Activated CD8-positive, alpha-beta T cell treated with anti-CD3 and anti-CD28 coated beads, Interleukin-2, amount 10 ng/mL, durations not matched to agents 7 days and 5 days (primary cell): ENCODE measurements at regions not wholly inside any gene's neighbourhood (a gene's known extent, or its start where the extent isn't known, plus 50 kb on each side); places are given as distances from the start of the nearest gene placed in this dataset.

Experiments
- ATAC-seq: fragments of 150-1000 bp; cut with Tn5 transposase; one replicate; pipeline ENCODE4 v1.10.0; 2021; ENCODE audit warnings: moderate library complexity
- CTCF ChIA-PET: fragments of 350-600 bp; sonication (Branson Sonifier 250); formaldehyde crosslinking; loops from one replicate; lab custom pipeline; 2021; ENCODE audit warnings: antibody characterized with exemption; lab: Charles Lee
- POLR2A ChIA-PET: fragments of 350-600 bp; sonication (Branson Sonifier 250); formaldehyde crosslinking; loops from one replicate; lab custom pipeline; 2021; ENCODE audit warnings: antibody characterized with exemption; lab: Charles Lee
- DNase-seq: peaks from one replicate; pipeline ENCODE4 v3.0.0-alpha.2; 2020
- H3K27ac Mint-ChIP-seq: one replicate; pipeline ENCODE4 v1.8.0; 2021; ENCODE audit warnings: mild to moderate bottlenecking, mixed read lengths
- H3K27me3 Mint-ChIP-seq: one replicate; pipeline ENCODE4 v1.8.0; 2021; ENCODE audit warnings: low read depth, mixed read lengths
- H3K36me3 Mint-ChIP-seq: one replicate; pipeline ENCODE4 v1.8.0; 2021; ENCODE audit warnings: low read depth, mixed read lengths
- H3K4me1 Mint-ChIP-seq: one replicate; pipeline ENCODE4 v1.8.0; 2021; ENCODE audit warnings: low read depth, mixed read lengths
- H3K4me3 Mint-ChIP-seq: one replicate; pipeline ENCODE4 v1.8.0; 2021; ENCODE audit warnings: mild to moderate bottlenecking, mixed read lengths
- H3K9me3 Mint-ChIP-seq: one replicate; pipeline ENCODE4 v1.8.0; 2022; ENCODE audit warnings: mixed read lengths; ENCODE audit not compliant: insufficient read depth

DNA sequence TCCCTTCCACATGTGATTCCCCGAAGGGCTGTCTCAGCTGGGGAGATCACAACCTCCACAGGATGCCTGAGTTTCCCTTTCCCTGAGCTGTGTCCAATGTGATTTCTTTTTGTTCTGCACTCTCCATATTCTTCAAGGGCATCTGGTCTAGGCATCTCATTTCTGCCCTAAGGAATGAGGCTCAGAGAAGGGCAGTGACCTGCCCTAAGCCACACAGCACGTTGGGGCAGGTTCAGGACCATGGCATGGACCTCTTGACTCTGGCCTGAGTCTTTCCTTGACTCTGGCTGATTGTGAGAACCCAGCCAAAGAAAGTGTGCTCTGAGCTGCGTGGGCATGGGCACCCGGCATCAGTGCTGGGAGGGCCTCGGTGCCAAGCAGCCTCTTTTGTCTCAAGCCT lies 590.3 kb downstream of the PTPRU start:
- DNase-seq (no peak), ATAC-seq (no peak)
- Mint-ChIP-seq H3K27ac (no peak overlapping the region), H3K36me3 (no peaks in the 10 kb centered on the region), H3K9me3 (no peaks in the 10 kb centered on the region), H3K27me3 (no peaks in the 10 kb centered on the region), H3K4me1 (no peaks in the 10 kb centered on the region), H3K4me3 (no peak overlapping the region)
- ChIA-PET POLR2A (no interaction called here), CTCF (no interaction called here)

DNA sequence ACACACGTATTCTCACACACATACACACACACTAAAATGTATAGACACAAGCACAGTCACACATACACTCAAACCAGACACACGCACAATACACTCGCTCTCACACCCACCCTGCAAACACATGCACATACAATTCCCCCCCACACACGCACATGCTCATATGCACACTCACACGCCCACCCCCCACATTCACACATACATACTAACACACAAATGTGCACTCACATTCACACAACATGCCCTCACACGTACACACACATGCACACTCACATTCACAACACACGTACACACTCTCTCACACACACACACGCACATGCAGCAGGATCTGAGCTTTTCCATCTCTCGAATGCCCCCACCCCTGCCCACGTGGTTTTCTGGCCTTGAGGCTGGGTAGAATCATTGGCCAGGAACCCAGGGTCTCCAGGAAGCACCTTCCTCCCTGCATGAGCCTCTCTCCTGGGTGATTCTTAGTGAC lies 589.7 kb downstream of the PTPRU start:
- Mint-ChIP-seq H3K36me3 (no peaks in the 10 kb centered on the region), H3K27me3 (no peaks in the 10 kb centered on the region), H3K9me3 (no peaks in the 10 kb centered on the region), H3K4me3 (no peak overlapping the region), H3K27ac (no peak overlapping the region), H3K4me1 (no peaks in the 10 kb centered on the region)
- ATAC-seq (no peak), DNase-seq (no peak)
- POLR2A ChIA-PET = no interaction called here
- CTCF ChIA-PET = no interaction called here

DNA sequence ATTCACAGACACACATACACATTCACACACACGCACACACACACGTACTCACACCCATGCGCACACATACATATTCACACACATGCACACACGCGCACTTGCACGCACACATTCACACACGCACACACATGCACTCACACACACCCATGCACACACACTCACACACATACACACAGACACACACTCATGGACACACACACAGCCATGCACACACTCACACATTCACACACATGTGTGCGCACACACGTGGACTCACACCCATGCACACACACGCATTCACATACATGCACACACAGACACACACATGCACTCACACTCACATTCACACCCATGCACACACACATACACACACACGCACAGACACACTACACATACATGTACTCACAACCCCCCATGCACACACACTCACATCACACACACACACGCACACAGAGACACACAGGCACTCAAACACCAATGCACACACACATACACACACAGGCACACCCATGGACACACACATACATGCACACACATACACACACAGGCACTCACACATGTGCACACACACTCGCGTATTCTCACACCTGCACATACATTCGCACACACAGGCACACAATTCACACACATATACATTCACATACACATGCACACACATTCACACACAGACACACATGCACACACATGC lies 589.1 kb downstream of the PTPRU start:
- POLR2A ChIA-PET = no interaction called here
- no peaks in the 10 kb centered on the region for H3K27me3 Mint-ChIP-seq
- no peaks in the 10 kb centered on the region for H3K4me1 Mint-ChIP-seq
- no peaks in the 10 kb centered on the region for H3K36me3 Mint-ChIP-seq
- ATAC-seq (no peak), DNase-seq (no peak)
- H3K4me3 Mint-ChIP-seq = no peak overlapping the region
- CTCF ChIA-PET = no interaction called here
- H3K9me3 Mint-ChIP-seq = no peaks in the 10 kb centered on the region
- H3K27ac Mint-ChIP-seq = no peak overlapping the region

DNA sequence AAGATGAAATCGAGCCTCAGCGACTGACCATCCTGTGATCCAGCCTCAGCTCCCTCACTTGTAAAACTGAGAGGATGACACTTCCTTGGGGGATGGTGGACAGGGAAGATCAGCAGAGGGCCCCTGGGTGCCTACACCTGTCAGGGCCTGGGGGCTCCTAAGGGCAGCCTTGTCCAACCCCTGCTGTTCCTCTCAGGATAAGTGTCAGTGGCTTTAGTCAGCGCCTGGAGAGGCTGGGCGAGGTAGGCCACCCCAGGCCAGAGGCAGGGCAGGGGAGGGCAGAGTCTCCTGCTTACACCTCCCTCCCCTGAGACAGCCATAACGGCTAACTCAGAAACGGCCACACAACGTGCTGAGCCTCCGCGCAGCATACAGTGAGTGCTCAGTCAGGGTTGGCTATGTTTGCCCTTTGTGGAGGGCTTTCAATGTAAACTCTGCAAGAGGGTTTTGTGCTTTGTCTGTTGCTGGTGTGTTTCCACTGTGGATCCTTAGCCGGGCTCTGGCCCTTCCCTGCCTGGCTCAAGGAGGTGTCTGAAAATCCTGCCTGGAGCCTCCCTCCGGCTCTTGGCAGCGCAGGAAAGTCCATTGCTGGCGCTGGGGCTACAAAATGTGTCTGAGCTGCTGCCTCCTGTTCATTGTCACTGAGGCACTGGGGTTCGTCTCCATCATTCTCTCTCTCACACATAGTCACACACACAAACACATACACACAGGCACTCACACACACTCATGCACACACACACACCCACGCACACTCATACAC lies 588.4 kb downstream of the PTPRU start:
- Mint-ChIP-seq H3K4me3 (no peak overlapping the region), H3K36me3 (no peaks in the 10 kb centered on the region), H3K4me1 (no peaks in the 10 kb centered on the region), H3K9me3 (no peaks in the 10 kb centered on the region), H3K27ac (no peak overlapping the region), H3K27me3 (peaks cover 1% of the 10 kb centered on the region)
- ChIA-PET POLR2A (no interaction called here), CTCF (no interaction called here)
- DNase-seq = no peak
- no peak for ATAC-seq

DNA sequence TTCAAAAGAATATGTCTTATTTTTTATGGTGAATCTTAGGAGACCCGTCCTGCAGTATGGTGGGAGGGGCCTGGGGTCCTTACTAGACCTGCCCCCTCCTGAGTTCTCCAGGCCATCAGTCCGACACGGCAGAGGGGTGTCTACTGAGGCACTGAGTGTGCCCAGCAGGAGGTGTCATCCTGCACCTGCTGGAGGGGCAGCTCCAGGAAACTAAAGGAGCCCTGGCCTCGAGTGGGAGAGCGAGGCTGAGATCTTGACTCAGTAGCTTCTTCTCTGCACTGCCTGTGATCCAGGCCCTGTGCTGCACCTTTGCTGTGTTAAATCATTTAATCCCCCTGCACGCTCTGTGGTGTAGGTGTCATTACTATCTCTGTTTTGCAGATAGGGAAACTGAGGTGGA lies 587.7 kb downstream of the PTPRU start:
- Mint-ChIP-seq H3K36me3 (no peaks in the 10 kb centered on the region), H3K27ac (no peak overlapping the region), H3K4me3 (no peak overlapping the region), H3K9me3 (no peaks in the 10 kb centered on the region), H3K27me3 (peaks cover 4% of the 10 kb centered on the region), H3K4me1 (no peaks in the 10 kb centered on the region)
- no peak for ATAC-seq
- POLR2A ChIA-PET = no interaction called here
- no peak for DNase-seq
- CTCF ChIA-PET = interaction anchor here (0.8 kb wide), 1 partner anchor 31 kb away, joined by 3 read pairs; no protein-coding TSS in a partner anchor

DNA sequence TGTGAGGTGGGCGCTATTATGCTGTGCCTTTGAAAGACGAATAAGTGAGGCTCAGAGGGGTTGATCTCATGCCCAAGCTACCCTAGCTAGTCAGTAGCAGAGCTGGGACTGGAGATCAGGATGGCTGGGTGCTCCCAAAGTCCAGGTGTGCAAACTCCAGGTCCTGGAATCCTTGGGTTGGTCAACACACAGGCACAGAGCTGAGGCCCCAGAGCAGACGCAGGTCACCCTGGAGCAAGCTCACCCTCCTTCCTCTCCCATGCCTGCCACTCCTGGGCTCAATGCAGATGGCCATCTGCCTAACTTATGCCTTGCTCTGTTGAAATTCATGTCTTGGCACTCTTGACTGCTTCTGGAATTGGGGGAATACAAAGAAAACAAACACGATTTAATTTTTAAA lies 587.2 kb downstream of the PTPRU start:
- no peaks in the 10 kb centered on the region for H3K9me3 Mint-ChIP-seq
- CTCF ChIA-PET = interaction anchor here (0.8 kb wide), 1 partner anchor 31 kb away, joined by 3 read pairs; no protein-coding TSS in a partner anchor
- no peaks in the 10 kb centered on the region for H3K4me1 Mint-ChIP-seq
- POLR2A ChIA-PET = no interaction called here
- no peak overlapping the region for H3K27ac Mint-ChIP-seq
- DNase-seq (peak; percentile 1), ATAC-seq (no peak)
- H3K27me3 Mint-ChIP-seq = peaks cover 5% of the 10 kb centered on the region
- no peak overlapping the region for H3K4me3 Mint-ChIP-seq
- H3K36me3 Mint-ChIP-seq = no peaks in the 10 kb centered on the region

DNA sequence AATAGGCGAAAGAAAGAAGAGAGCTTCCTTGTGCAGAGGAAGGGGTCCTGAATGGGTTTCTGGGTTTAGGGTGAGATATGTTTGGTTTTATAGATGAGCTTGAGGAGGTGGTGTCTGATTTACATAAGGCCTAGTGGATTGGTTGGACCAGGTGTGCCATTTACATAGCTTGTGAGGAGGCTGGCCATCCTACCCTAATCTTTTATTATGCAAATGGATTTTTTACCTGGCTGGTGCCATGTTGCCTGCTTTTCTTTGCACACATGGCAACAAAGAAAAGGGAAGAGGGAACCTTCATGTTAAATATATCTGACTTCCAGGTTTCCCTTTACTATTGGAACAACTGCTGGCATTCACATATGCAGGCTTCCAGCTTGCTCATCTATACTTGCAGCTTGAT lies 585.3 kb downstream of the PTPRU start:
- Mint-ChIP-seq H3K36me3 (no peaks in the 10 kb centered on the region), H3K27me3 (peaks cover 13% of the 10 kb centered on the region), H3K4me1 (no peaks in the 10 kb centered on the region), H3K4me3 (no peak overlapping the region), H3K27ac (no peak overlapping the region), H3K9me3 (no peaks in the 10 kb centered on the region)
- ChIA-PET CTCF (interaction anchor here (0.8 kb wide), 1 partner anchor 17 kb away, joined by 3 read pairs; no protein-coding TSS in a partner anchor), POLR2A (no interaction called here)
- ATAC-seq (no peak), DNase-seq (no peak)

DNA sequence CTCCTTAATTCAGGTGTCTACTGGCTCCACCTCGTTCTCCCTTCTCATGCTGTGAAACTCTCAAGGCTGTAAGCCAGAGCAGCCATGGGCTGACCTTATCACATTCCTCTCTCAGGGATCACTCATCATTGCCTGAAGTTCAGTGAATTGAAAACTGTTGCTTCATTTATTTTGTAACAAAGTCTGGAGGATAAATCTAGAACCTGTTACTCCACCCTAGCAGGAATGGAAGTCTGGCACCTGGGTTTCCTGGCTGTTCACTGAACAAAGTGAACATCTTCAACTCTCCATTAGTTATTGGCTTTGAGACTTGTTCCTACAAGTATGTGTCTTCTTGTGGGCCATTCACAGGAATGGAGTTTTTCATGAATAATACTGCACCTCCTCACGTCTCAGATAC lies 584.1 kb downstream of the PTPRU start:
- DNase-seq = no peak
- CTCF ChIA-PET = interaction anchor here (1.6 kb wide), 1 partner anchor 9 kb away, joined by 4 read pairs; no protein-coding TSS in a partner anchor
- Mint-ChIP-seq H3K4me1 (no peaks in the 10 kb centered on the region), H3K36me3 (no peaks in the 10 kb centered on the region), H3K27me3 (peaks cover 22% of the 10 kb centered on the region), H3K4me3 (no peak overlapping the region), H3K9me3 (no peaks in the 10 kb centered on the region), H3K27ac (no peak overlapping the region)
- POLR2A ChIA-PET = no interaction called here
- ATAC-seq = no peak

DNA sequence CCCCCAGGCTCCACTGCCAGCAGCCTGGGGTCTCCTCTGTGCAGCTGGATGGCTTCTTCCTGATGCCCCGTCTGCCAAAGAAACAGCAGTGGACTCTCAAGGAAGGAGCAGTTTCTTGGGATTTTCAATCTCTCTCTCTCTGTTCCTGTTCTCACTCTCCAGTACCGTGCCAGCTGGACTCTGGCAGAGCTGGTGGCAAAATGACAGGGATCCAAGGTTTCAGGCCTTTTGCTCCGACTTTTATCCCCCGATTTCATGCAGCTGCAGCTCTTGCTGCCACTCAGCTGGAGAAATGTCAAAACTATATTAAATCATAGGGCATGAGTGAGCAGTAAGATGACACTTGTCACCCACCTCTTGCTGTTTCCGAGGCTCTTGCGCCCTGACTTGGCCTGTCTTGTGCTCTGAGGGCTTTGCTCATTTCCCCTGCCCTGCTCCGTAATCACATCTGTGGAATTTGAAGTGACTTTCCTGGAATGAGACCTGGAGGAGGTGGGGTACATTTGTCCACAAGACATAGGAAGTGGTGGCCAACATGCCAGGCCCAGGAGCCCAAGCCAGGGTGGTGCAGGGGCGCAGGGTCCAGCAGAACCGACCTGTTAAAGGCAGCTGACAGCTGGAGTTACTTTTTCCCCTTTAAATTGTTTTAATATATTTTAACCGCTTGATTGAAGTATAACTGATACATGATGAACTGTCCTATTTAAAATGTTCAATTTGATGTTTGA lies 576.2 kb downstream of the PTPRU start:
- H3K4me3 Mint-ChIP-seq = no peak overlapping the region
- ChIA-PET CTCF (no interaction called here), POLR2A (no interaction called here)

DNA sequence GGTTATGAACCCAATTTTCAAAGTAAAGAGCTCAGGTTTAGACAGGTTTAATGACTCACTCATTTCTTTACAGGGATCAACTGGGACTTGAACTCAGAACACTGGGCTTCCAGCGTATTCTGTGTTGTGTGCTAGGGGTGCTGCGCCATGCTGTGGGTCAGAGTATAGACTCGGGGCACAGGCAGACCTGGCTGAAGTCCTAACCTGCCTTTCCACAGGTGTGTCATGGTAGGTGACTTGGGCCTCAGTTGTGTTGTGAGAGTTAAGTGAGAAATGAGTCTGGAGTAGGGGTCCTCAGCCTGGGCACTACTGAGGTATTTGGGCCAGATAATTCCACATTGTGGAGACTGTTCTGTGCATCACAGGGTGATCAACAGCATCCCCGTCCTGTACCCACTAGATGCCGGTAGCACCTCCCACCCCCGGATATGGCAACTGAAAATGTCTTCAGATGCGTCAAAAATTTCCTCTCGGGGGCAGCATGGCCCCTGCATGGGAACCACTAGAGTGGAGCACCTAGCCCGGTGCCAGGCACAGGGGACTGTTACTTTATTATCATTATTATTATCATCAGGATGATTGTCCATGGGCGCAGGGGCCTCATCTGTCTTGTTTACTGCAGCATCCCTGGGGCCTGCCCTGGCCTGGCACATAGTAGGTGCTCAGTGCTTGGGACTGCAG lies 575.5 kb downstream of the PTPRU start:
- no peak overlapping the region for H3K4me3 Mint-ChIP-seq
- ChIA-PET CTCF (interaction anchor here (1.3 kb wide), 1 partner anchor 8 kb away, joined by 4 read pairs; no protein-coding TSS in a partner anchor), POLR2A (no interaction called here)
- no peaks in the 10 kb centered on the region for H3K36me3 Mint-ChIP-seq
- H3K4me1 Mint-ChIP-seq = no peaks in the 10 kb centered on the region
- DNase-seq = no peak
- no peak for ATAC-seq
- H3K9me3 Mint-ChIP-seq = no peaks in the 10 kb centered on the region
- H3K27me3 Mint-ChIP-seq = peaks cover 14% of the 10 kb centered on the region
- no peak overlapping the region for H3K27ac Mint-ChIP-seq

More for the DNA sequence above, 576.2 kb downstream of the PTPRU start:
- Mint-ChIP-seq H3K36me3 (no peaks in the 10 kb centered on the region), H3K27ac (no peak overlapping the region), H3K9me3 (no peaks in the 10 kb centered on the region), H3K27me3 (peaks cover 18% of the 10 kb centered on the region), H3K4me1 (no peaks in the 10 kb centered on the region)
- no peak for ATAC-seq
- DNase-seq = no peak

DNA sequence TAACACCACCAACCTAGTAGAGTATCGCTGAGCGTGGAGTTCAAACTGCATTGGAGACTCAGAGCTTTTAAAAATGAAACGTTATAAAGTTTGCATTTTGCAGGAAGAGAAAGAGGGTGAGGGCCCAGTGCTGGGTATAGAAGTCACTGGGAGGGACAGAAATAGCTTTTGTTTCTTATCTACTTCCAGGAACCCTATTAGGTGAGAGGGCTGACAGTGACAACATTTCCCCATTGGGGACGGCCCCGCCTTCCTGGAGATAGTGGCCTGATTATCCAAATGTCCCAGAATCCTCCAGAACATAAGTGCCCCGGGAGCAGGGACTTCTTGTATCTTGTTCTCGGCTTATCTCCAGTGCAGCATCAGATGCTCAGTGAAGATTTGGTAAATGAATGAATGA lies 574.9 kb downstream of the PTPRU start:
- Mint-ChIP-seq H3K4me1 (no peaks in the 10 kb centered on the region), H3K27me3 (peaks cover 10% of the 10 kb centered on the region), H3K9me3 (no peaks in the 10 kb centered on the region), H3K27ac (no peak overlapping the region), H3K36me3 (no peaks in the 10 kb centered on the region), H3K4me3 (no peak overlapping the region)
- CTCF ChIA-PET = interaction anchor here (1.3 kb wide), 1 partner anchor 8 kb away, joined by 4 read pairs; no protein-coding TSS in a partner anchor
- POLR2A ChIA-PET = no interaction called here
- ATAC-seq (no peak), DNase-seq (no peak)
